H1 (cell line): ENCODE measurements at regions not wholly inside any gene's neighbourhood (a gene's known extent, or its start where the extent isn't known, plus 50 kb on each side); places are given as distances from the start of the nearest gene placed in this dataset.
A peak's percentile ranks its signal among the peaks of the same experiment; 100 is the strongest.
"Not testable (repeated sequence)": the region's sequence is repeated elsewhere in the genome, so short reads cannot be mapped to it uniquely, and the experiment has no call there.

Source experiments
- CTCF ChIA-PET: fragments of 300-600 bp; sonication (Branson Sonifier 250); formaldehyde crosslinking; loops from one replicate; lab custom pipeline; 2021; ENCODE audit not compliant: partially characterized antibody; lab: Charles Lee
- POLR2A ChIA-PET: fragments of 300-600 bp; sonication (Branson Sonifier 250); formaldehyde crosslinking; loops from one replicate; lab custom pipeline; 2021; ENCODE audit warnings: inconsistent platforms; ENCODE audit not compliant: partially characterized antibody; lab: Charles Lee
- DNase-seq, 2 experiments: peaks; one replicate each; pipeline versions ENCODE4 v3.0.0 to v3.0.0-alpha.2; 2010 to 2022; ENCODE audit warnings: low spot score in 2 of 2, low read depth in 1 of 2, mixed read lengths in 1 of 2
- FAIRE-seq: peaks from 2 replicates; lab custom pipeline; 2011; peaks lifted over from hg19 to GRCh38; lab: Jason Lieb, UNC
- H2AFZ ChIP-seq: 2 replicates; pipeline ENCODE4 v1.8.1; 2012; ENCODE audit warnings: low read length, inconsistent platforms
- H2AK5ac ChIP-seq: 2 replicates; pipeline ENCODE4 v1.6.1; 2013; ENCODE audit warnings: low read depth, low read length
- H2BK120ac ChIP-seq: replicated peaks from 2 replicates; pipeline ENCODE3; 2013; ENCODE audit warnings: low read depth, low read length, inconsistent platforms
- H2BK12ac ChIP-seq: 2 replicates; pipeline ENCODE4 v1.6.1; 2013; ENCODE audit warnings: low read depth, low read length
- H2BK15ac ChIP-seq: 2 replicates; pipeline ENCODE4 v1.6.1; 2013; ENCODE audit warnings: low read length
- H2BK20ac ChIP-seq: 2 replicates; pipeline ENCODE4 v1.6.1; 2013; ENCODE audit warnings: low read length
- H2BK5ac ChIP-seq: 2 replicates; pipeline ENCODE4 v1.6.1; 2013; ENCODE audit warnings: low read depth, low read length
- H3K14ac ChIP-seq: 2 replicates; pipeline ENCODE4 v1.6.1; 2013; ENCODE audit warnings: inconsistent platforms; ENCODE audit not compliant: insufficient read length
- H3K18ac ChIP-seq: 2 replicates; pipeline ENCODE4 v1.6.1; 2013; ENCODE audit warnings: low read length; ENCODE audit errors: extremely low read depth
- H3K23ac ChIP-seq: 2 replicates; pipeline ENCODE4 v1.6.1; 2013; ENCODE audit warnings: inconsistent platforms; ENCODE audit not compliant: insufficient read length
- H3K23me2 ChIP-seq: 2 replicates; pipeline ENCODE4 v1.6.1; 2013; ENCODE audit warnings: low read depth, low read length
- H3K27ac ChIP-seq: 2 replicates; pipeline ENCODE4 v1.6.1; 2011; ENCODE audit warnings: low read depth, low read length, inconsistent platforms
- H3K27me3 ChIP-seq, 4 experiments: replicated peaks in 1 of 4; 1 replicate in 1 of 4; 2 replicates in 3 of 4; pipeline versions ENCODE4 v1.6.1 to v1.8.1; 2011 to 2013; ENCODE audit warnings: low read length in 3 of 4, mild to moderate bottlenecking in 3 of 4, inconsistent platforms in 2 of 4, mixed read lengths in 2 of 4, moderate library complexity in 1 of 4; ENCODE audit not compliant: control insufficient read depth in 3 of 4, insufficient read depth in 3 of 4; ENCODE audit errors: extremely low read depth in 1 of 4
- H3K36me3 ChIP-seq, 4 experiments: 2 replicates each; pipeline versions ENCODE4 v1.6.1 to v1.8.1; 2011 to 2013; ENCODE audit warnings: mild to moderate bottlenecking in 4 of 4, low read length in 3 of 4, moderate library complexity in 2 of 4, control low read depth in 1 of 4, inconsistent platforms in 1 of 4; ENCODE audit not compliant: insufficient read depth in 4 of 4, control insufficient read depth in 2 of 4
- H3K4ac ChIP-seq: replicated peaks from 2 replicates; pipeline ENCODE3; 2013; ENCODE audit warnings: low read length, low read depth, mixed read lengths, inconsistent platforms; ENCODE audit not compliant: insufficient read length
- H3K4me1 ChIP-seq, 4 experiments: replicated peaks in 1 of 4; 1 replicate in 1 of 4; 2 replicates in 3 of 4; pipeline versions ENCODE4 v1.6.1 to v1.8.1; 2011 to 2013; ENCODE audit warnings: low read length in 3 of 4, inconsistent platforms in 2 of 4, mixed read lengths in 1 of 4; ENCODE audit not compliant: insufficient read depth in 4 of 4, control insufficient read depth in 3 of 4
- H3K4me2 ChIP-seq, 2 experiments: 2 replicates each; pipeline versions ENCODE4 v1.6.1 to v1.8.1; 2011 to 2013; ENCODE audit warnings: low read depth in 2 of 2, low read length in 2 of 2, control low read depth in 1 of 2, inconsistent platforms in 1 of 2, mild to moderate bottlenecking in 1 of 2; ENCODE audit not compliant: insufficient read depth in 1 of 2
- H3K4me3 ChIP-seq, 4 experiments: fragments of 200-600, 300-600 bp in 1 of 4; sonication (generic), shearing (Covaris generic), sonication (Bioruptor Twin) in 1 of 4; 2 replicates each; pipeline versions ENCODE4 v1.5.1 to v1.8.1; 2011 to 2016; ENCODE audit warnings: low read length in 4 of 4, low read depth in 3 of 4, control low read depth in 2 of 4, inconsistent platforms in 2 of 4, mild to moderate bottlenecking in 2 of 4, mixed read lengths in 1 of 4, moderate library complexity in 1 of 4; ENCODE audit not compliant: insufficient read depth in 2 of 4; ENCODE audit errors: extremely low read depth in 1 of 4
- H3K56ac ChIP-seq: replicated peaks from 2 replicates; pipeline ENCODE3; 2013; ENCODE audit warnings: low read depth, mild to moderate bottlenecking, mixed read lengths, low read length, inconsistent platforms; ENCODE audit not compliant: insufficient read length
- H3K79me1 ChIP-seq: 2 replicates; pipeline ENCODE4 v1.6.1; 2013; ENCODE audit warnings: low read depth, low read length, control low read depth
- H3K79me2 ChIP-seq, 2 experiments: 2 replicates each; pipeline versions ENCODE4 v1.6.1 to v1.8.1; 2012 to 2013; ENCODE audit warnings: low read length in 2 of 2, mild to moderate bottlenecking in 2 of 2, inconsistent platforms in 1 of 2; ENCODE audit not compliant: insufficient read depth in 2 of 2, control insufficient read depth in 1 of 2
- H3K9ac ChIP-seq, 4 experiments: replicated peaks in 1 of 4; 1 replicate in 1 of 4; 2 replicates in 3 of 4; pipeline versions ENCODE4 v1.6.1 to v1.8.1; 2011 to 2013; ENCODE audit warnings: low read depth in 3 of 4, low read length in 3 of 4, control low read depth in 2 of 4, mild to moderate bottlenecking in 2 of 4, moderate library complexity in 2 of 4, inconsistent platforms in 1 of 4; ENCODE audit errors: extremely low read depth in 1 of 4
- H3K9me3 ChIP-seq, 2 experiments: 2 replicates each; pipeline versions ENCODE4 v1.6.1 to v1.8.1; 2012 to 2013; ENCODE audit warnings: mild to moderate bottlenecking in 2 of 2, moderate library complexity in 2 of 2, control low read depth in 1 of 2, inconsistent platforms in 1 of 2, low read depth in 1 of 2, low read length in 1 of 2, mixed read lengths in 1 of 2; ENCODE audit not compliant: insufficient read depth in 2 of 2
- H4K20me1 ChIP-seq, 2 experiments: replicated peaks in 1 of 2; 2 replicates each; pipeline versions ENCODE3 to v1.8.1; 2011 to 2013; ENCODE audit warnings: inconsistent platforms in 2 of 2, low read length in 2 of 2, mild to moderate bottlenecking in 1 of 2; ENCODE audit not compliant: insufficient read depth in 2 of 2, control insufficient read depth in 1 of 2
- H4K5ac ChIP-seq: 2 replicates; pipeline ENCODE4 v1.6.1; 2013; ENCODE audit warnings: low read length, low read depth, mixed read lengths, inconsistent platforms; ENCODE audit not compliant: insufficient read length
- H4K8ac ChIP-seq: 2 replicates; pipeline ENCODE4 v1.8.0; 2013; ENCODE audit warnings: mild to moderate bottlenecking, moderate library complexity, low read length, inconsistent platforms; ENCODE audit not compliant: insufficient read depth; ENCODE audit errors: extremely low read depth
- H4K91ac ChIP-seq: replicated peaks from 2 replicates; pipeline ENCODE3; 2013; ENCODE audit warnings: low read length, mixed read lengths, inconsistent platforms; ENCODE audit not compliant: insufficient read length
- NANOG ChIP-seq: IDR thresholded peaks from 2 replicates; pipeline ENCODE4 v1.6.1; 2011; ENCODE audit warnings: low read length, low read depth, mild to moderate bottlenecking, inconsistent platforms; ENCODE audit not compliant: insufficient read depth, poor library complexity, severe bottlenecking
- WGBS, 2 experiments: shearing (Covaris generic) in 1 of 2; methylation state at CpG; one replicate each; pipeline versions ENCODE4 v1.1.6 to v1.1.7; 2013 to 2015; ENCODE audit warnings: low lambda C conversion rate in 2 of 2, mixed read lengths in 2 of 2, inconsistent platforms in 1 of 2, low coverage in 1 of 2, missing lambda C conversion rate in 1 of 2; ENCODE audit not compliant: insufficient replicate concordance in 2 of 2, insufficient coverage in 1 of 2, insufficient read length in 1 of 2; ENCODE audit errors: extremely low coverage in 1 of 2, missing lambda C conversion rate in 1 of 2; 5-methylcytosine and 5-hydroxymethylcytosine counted together

DNA sequence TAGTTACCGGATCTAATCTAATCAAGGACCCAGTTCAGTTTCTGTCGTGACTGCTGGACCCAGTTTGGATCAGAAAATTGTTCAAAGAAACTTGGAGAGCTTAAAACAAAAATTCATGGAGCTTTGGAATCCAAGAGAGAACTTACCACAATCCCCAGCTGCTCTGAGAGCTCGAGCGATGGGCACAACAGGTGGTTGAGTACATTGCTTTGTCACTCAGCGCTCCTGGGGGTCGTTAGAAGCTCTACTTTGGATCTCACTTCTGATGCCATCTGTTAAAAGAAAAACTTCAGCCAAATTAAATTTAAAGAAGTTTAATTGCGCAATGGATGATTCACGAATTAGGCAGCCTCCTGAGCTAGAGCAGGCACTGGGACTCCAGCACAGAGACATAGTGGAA, 257.3 kb downstream of the TGIF2LX start:
- DNase-seq: peak in 1 of 2 experiments; percentile 40
- H3K14ac ChIP-seq, H3K79me2 ChIP-seq, H2AK5ac ChIP-seq, H3K79me1 ChIP-seq, H3K56ac ChIP-seq, H4K20me1 ChIP-seq, H2BK15ac ChIP-seq, H4K5ac ChIP-seq, H3K27ac ChIP-seq, H4K91ac ChIP-seq, H3K9ac ChIP-seq, H2BK12ac ChIP-seq, H2BK20ac ChIP-seq, FAIRE-seq, H3K18ac ChIP-seq, CTCF ChIA-PET, H3K27me3 ChIP-seq, H3K4ac ChIP-seq, H4K8ac ChIP-seq, H3K4me3 ChIP-seq, H3K9me3 ChIP-seq, H3K23me2 ChIP-seq, H3K4me1 ChIP-seq, H3K4me2 ChIP-seq, H2BK5ac ChIP-seq, POLR2A ChIA-PET, H2BK120ac ChIP-seq, H2AFZ ChIP-seq, H3K36me3 ChIP-seq, H3K23ac ChIP-seq: not testable (repeated sequence)
- peak; percentile 46 for TF ChIP-seq NANOG
- 54% methylated on average over 6 of the region's 8 CpGs; no CpG with 5 or more reads in 1 of the 2 experiments for WGBS, 2 experiments
